ENCODE measurements at regions not wholly inside any gene's neighbourhood (a gene's known extent, or its start where the extent isn't known, plus 50 kb on each side); places are given as distances from the start of the nearest gene placed in this dataset.

GRCh38 chr4:176989186-176989585 lies 196.5 kb upstream of the VEGFC start:
- CTCF ChIA-PET, result interaction anchor here (1.4 to 1.7 kb wide), 2 partner anchors 12 to 43 kb away, joined by 3 to 4 read pairs; no protein-coding TSS in a partner anchor
- intact Hi-C loops (cut with micrococcal nuclease), result loop anchor here (2.0 to 5.0 kb wide), 2 partner anchors 152 to 198 kb away; no protein-coding TSS in a partner anchor

More at GRCh38 chr4:176989186-176989585, 196.5 kb upstream of the VEGFC start:
- BruUV-seq (replicated peaks), result no TSS peak
- Histone ChIP-seq H3K9ac (replicated peaks; ENCODE audit: extremely low read depth, insufficient read depth, low read length) (no peak overlapping the region), H3K79me2 (ENCODE audit: control insufficient read depth, insufficient read depth, low read length) (no peaks in the 10 kb centered on the region), H3K27ac (ENCODE audit: insufficient read depth, low read depth, low read length) (no peak overlapping the region), H3K27me3 (ENCODE audit: control insufficient read depth in 2 of 2, insufficient read depth in 2 of 2, low read length in 2 of 2) (no peaks in the 10 kb centered on the region), H3K9me3 (replicated peaks; ENCODE audit: control insufficient read depth, insufficient read depth, low read length) (peaks cover 1% of the 10 kb centered on the region), H3K4me1 (ENCODE audit: control insufficient read depth, extremely low read depth, insufficient read depth, low read length) (peaks cover 5% of the 10 kb centered on the region), H3K36me3 (ENCODE audit: control insufficient read depth in 2 of 2, extremely low read depth in 1 of 2, insufficient read depth in 2 of 2, low read length in 2 of 2) (no peaks in the 10 kb centered on the region), H3K9me1 (replicated peaks; ENCODE audit: control insufficient read depth, extremely low read depth, insufficient read depth, low read length) (no peaks in the 10 kb centered on the region), H4K20me1 (replicated peaks; ENCODE audit: control insufficient read depth, extremely low read depth, insufficient read depth, low read length) (no peaks in the 10 kb centered on the region), H3K4me2 (ENCODE audit: insufficient read depth, low read length) (no peak overlapping the region), H2AFZ (ENCODE audit: low read depth, low read length) (no peak overlapping the region), H3K4me3 (replicated peaks in 1 of 3; ENCODE audit: insufficient read depth in 1 of 3, low read depth in 1 of 3, low read length in 3 of 3) (no peak overlapping the region)
- FAIRE-seq (no peak), DNase-seq (ENCODE audit: low read depth, low spot score) (no peak)
- POLR2A ChIA-PET, result no interaction called here
- TF ChIP-seq EZH2 (IDR thresholded peaks at IDR 0.05; ENCODE audit: borderline replicate concordance, low read depth, low read length, severe bottlenecking) (no peak), JUN (IDR thresholded peaks at IDR 0.05; ENCODE audit: borderline replicate concordance, insufficient read depth, insufficient read length, low read depth) (no peak), GATA2 (IDR thresholded peaks at IDR 0.05; ENCODE audit: insufficient read depth, insufficient read length, low read depth, low read length) (no peak), FOS (IDR thresholded peaks at IDR 0.05; ENCODE audit: borderline replicate concordance, insufficient read depth, low read length) (no peak), MAX (IDR thresholded peaks at IDR 0.05; ENCODE audit: insufficient read depth, insufficient read length) (no peak), CTCF (IDR thresholded peaks at IDR 0.05; ENCODE audit: extremely low read depth in 1 of 2, insufficient read depth in 1 of 2, low read depth in 1 of 2, low read length in 2 of 2) (no peak), MYC (IDR thresholded peaks at IDR 0.05; ENCODE audit: low read depth, low read length) (no peak), POLR2AphosphoS5 (IDR thresholded peaks at IDR 0.05; ENCODE audit: insufficient read depth, low read depth, low read length) (no peak), POLR2A (IDR thresholded peaks at IDR 0.05; ENCODE audit: low read depth, low read length) (no peak)
- dilution Hi-C loops (cut with MboI; ENCODE audit: extremely low pct_ligation_motif_present, low sequenced_read_pairs), result no loop called here
